IMR-90 (cell line): ENCODE measurements at regions not wholly inside any gene's neighbourhood (a gene's known extent, or its start where the extent isn't known, plus 50 kb on each side); places are given as distances from the start of the nearest gene placed in this dataset.

Experiments
- CTCF ChIP-seq: conservative IDR thresholded peaks from 2 replicates; pipeline ENCODE4 v1.5.1; 2012; ENCODE audit warnings: mild to moderate bottlenecking, low read depth, low read length, improper control_type of control experiment
- POLR2A ChIP-seq: IDR thresholded peaks from 2 replicates; pipeline ENCODE4 v1.6.1; 2012; ENCODE audit warnings: mild to moderate bottlenecking, low read depth, low read length

GRCh38 chr20:6506906-6507305, 260.6 kb upstream of the BMP2 start:
- TF ChIP-seq CTCF (no peak), POLR2A (no peak)
